HCT116 (cell line): ENCODE measurements at regions not wholly inside any gene's neighbourhood (a gene's known extent, or its start where the extent isn't known, plus 50 kb on each side); places are given as distances from the start of the nearest gene placed in this dataset.

Source experiments
- ATAC-seq: fragments of 200-7000 bp; cut with Tn5 transposase; 2 replicates; pipeline ENCODE4 v1.9.1; 2020; ENCODE audit warnings: mild to moderate bottlenecking, moderate library complexity
- BruUV-seq: library from RNA; stranded (reverse); fragments of 400-500 nt; replicated peaks from 2 replicates; lab custom pipeline; 2021; lab: Mats Ljungman, UMichigan
- CTCF ChIA-PET: fragments of 300-600 bp; sonication (Branson Sonifier 250); formaldehyde crosslinking; loops from one replicate; lab custom pipeline; 2021; ENCODE audit warnings: antibody characterized with exemption; lab: Charles Lee
- POLR2A ChIA-PET: fragments of 300-600, 350-600 bp; sonication (Branson Sonifier 250); formaldehyde crosslinking; loops from one replicate; lab custom pipeline; 2021; ENCODE audit warnings: antibody characterized with exemption; lab: Charles Lee
- RAD21 ChIA-PET, 2 experiments: fragments of 300-600 bp; sonication (Branson Sonifier 250); formaldehyde crosslinking; loops; one replicate each; lab custom pipeline; 2023; ENCODE audit warnings: low total read pairs in 2 of 2; ENCODE audit not compliant: uncharacterized antibody in 2 of 2, unreplicated experiment in 2 of 2, low non-redundant PET in 1 of 2; lab: Charles Lee
- DNase-seq: peaks from one replicate; pipeline ENCODE4 v3.0.0-alpha.2; 2010; ENCODE audit warnings: low read depth, low spot score
- H2AFZ ChIP-seq: fragments of 200-600 bp; shearing (Covaris generic), sonication (generic); 2 replicates; pipeline ENCODE4 v1.6.1; 2017; ENCODE audit warnings: low read depth, mixed run types, mixed read lengths, antibody characterized with exemption, low read length; ENCODE audit not compliant: poor library complexity, severe bottlenecking
- H3K27ac ChIP-seq: 2 replicates; pipeline ENCODE4 v1.5.1; 2012; ENCODE audit warnings: low read depth, low read length
- H3K27me3 ChIP-seq: fragments of 200-600 bp; sonication (generic); 2 replicates; pipeline ENCODE4 v1.6.1; 2016; ENCODE audit warnings: mixed run types, low read length, mixed read lengths; ENCODE audit not compliant: insufficient read depth
- H3K36me3 ChIP-seq, 2 experiments: fragments of 200-500 bp in 1 of 2; fragments of 200-600 bp in 1 of 2; sonication (Bioruptor generic) in 1 of 2; sonication (generic) in 1 of 2; 2 replicates each; pipeline versions ENCODE4 v1.5.1 to v1.6.1; 2014 to 2016; ENCODE audit warnings: low read length in 2 of 2, inconsistent platforms in 1 of 2, mixed read lengths in 1 of 2, mixed run types in 1 of 2; ENCODE audit not compliant: insufficient read depth in 2 of 2, control insufficient read depth in 1 of 2
- H3K4me1 ChIP-seq, 2 experiments: fragments of 200-600 bp in 1 of 2; sonication (generic) in 1 of 2; 2 replicates each; pipeline versions ENCODE4 v1.5.1 to v1.6.1; 2012 to 2017; ENCODE audit warnings: low read length in 2 of 2, inconsistent platforms in 1 of 2, mild to moderate bottlenecking in 1 of 2, mixed read lengths in 1 of 2, mixed run types in 1 of 2, moderate library complexity in 1 of 2; ENCODE audit not compliant: insufficient read depth in 2 of 2, control insufficient read depth in 1 of 2
- H3K4me2 ChIP-seq: fragments of 200-600 bp; sonication (generic); 2 replicates; pipeline ENCODE4 v1.6.1; 2017; ENCODE audit warnings: mixed run types, low read length, mixed read lengths
- H3K4me3 ChIP-seq, 2 experiments: fragments of 200-600 bp in 1 of 2; sonication (generic) in 1 of 2; replicated peaks in 1 of 2; 2 replicates each; pipeline ENCODE4 v1.5.1; 2011 to 2016; ENCODE audit warnings: low read length in 2 of 2, control low read depth in 1 of 2, low read depth in 1 of 2, mild to moderate bottlenecking in 1 of 2, mixed read lengths in 1 of 2, mixed run types in 1 of 2
- H3K79me2 ChIP-seq: fragments of 200-600 bp; sonication (generic); 2 replicates; pipeline ENCODE4 v1.6.1; 2017; ENCODE audit warnings: mild to moderate bottlenecking, mixed run types, low read length, moderate library complexity, mixed read lengths; ENCODE audit not compliant: insufficient read depth
- H3K9ac ChIP-seq: fragments of 200-600 bp; sonication (generic); 2 replicates; pipeline ENCODE4 v1.6.1; 2016; ENCODE audit warnings: low read length, mixed read lengths
- H3K9me2 ChIP-seq: fragments of 200-600 bp; sonication (generic), shearing (Covaris generic); 2 replicates; pipeline ENCODE4 v1.6.1; 2017; ENCODE audit warnings: mixed run types, mild to moderate bottlenecking, moderate library complexity; ENCODE audit not compliant: insufficient read depth
- H3K9me3 ChIP-seq, 2 experiments: fragments of 200-500 bp in 1 of 2; fragments of 200-600 bp in 1 of 2; sonication (Bioruptor generic) in 1 of 2; sonication (generic) in 1 of 2; 2 replicates each; pipeline ENCODE4 v1.6.1; 2014 to 2017; ENCODE audit warnings: low read length in 2 of 2, mixed read lengths in 2 of 2, inconsistent platforms in 1 of 2, low read depth in 1 of 2, mild to moderate bottlenecking in 1 of 2, mixed run types in 1 of 2, moderate library complexity in 1 of 2; ENCODE audit not compliant: control insufficient read depth in 1 of 2, insufficient read depth in 1 of 2
- H4K20me1 ChIP-seq: fragments of 200-600 bp; sonication (generic), shearing (Covaris generic); 2 replicates; pipeline ENCODE4 v1.6.1; 2017; ENCODE audit warnings: mixed run types, mild to moderate bottlenecking, moderate library complexity; ENCODE audit not compliant: insufficient read depth
- EGR1 ChIP-seq: IDR thresholded peaks from 2 replicates; pipeline ENCODE4 v1.6.1; 2012; ENCODE audit warnings: low read depth
- ELF1 ChIP-seq: IDR thresholded peaks from 2 replicates; pipeline ENCODE4 v1.6.1; 2012; ENCODE audit warnings: low read depth, borderline replicate concordance
- EZH2phosphoT487 ChIP-seq: fragments of 200-600 bp; IDR thresholded peaks from 2 replicates; pipeline ENCODE4 v1.6.1; 2018; ENCODE audit warnings: antibody characterized with exemption, borderline replicate concordance
- POLR2A ChIP-seq: IDR thresholded peaks from 2 replicates; pipeline ENCODE4 v1.7.0; 2011; ENCODE audit warnings: borderline replicate concordance; ENCODE audit not compliant: insufficient read depth, insufficient read length; ENCODE audit errors: extremely low read depth
- POLR2AphosphoS5 ChIP-seq: IDR thresholded peaks from 2 replicates; pipeline ENCODE4 v1.6.1; 2011; ENCODE audit warnings: mild to moderate bottlenecking, low read depth, low read length, moderate library complexity
- SP1 ChIP-seq: IDR thresholded peaks from 2 replicates; pipeline ENCODE4 v1.6.1; 2012; ENCODE audit warnings: low read depth
- SRF ChIP-seq: IDR thresholded peaks from 2 replicates; pipeline ENCODE4 v1.6.1; 2012; ENCODE audit warnings: low read depth
- TCF7L2 ChIP-seq: IDR thresholded peaks from 2 replicates; pipeline ENCODE4 v1.7.0; 2011; ENCODE audit warnings: borderline replicate concordance, inconsistent platforms; ENCODE audit not compliant: insufficient read depth, insufficient read length; ENCODE audit errors: extremely low read depth
- ZBTB33 ChIP-seq: IDR thresholded peaks from 2 replicates; pipeline ENCODE4 v1.6.1; 2011; ENCODE audit warnings: mild to moderate bottlenecking, low read length, moderate library complexity; ENCODE audit not compliant: insufficient replicate concordance; ENCODE audit errors: extremely low read depth
- ZNF274 ChIP-seq: fragments of 200-500 bp; sonication (Bioruptor generic); IDR thresholded peaks from 2 replicates; pipeline ENCODE4 v1.6.1; 2014; ENCODE audit warnings: mild to moderate bottlenecking, low read depth, low read length, inconsistent platforms
- intact Hi-C: fragments of 100-400 bp; cut with micrococcal nuclease; formaldehyde crosslinking; loops from 2 replicates; pipeline ENCODE4 v1.10.0; 2022

DNA sequence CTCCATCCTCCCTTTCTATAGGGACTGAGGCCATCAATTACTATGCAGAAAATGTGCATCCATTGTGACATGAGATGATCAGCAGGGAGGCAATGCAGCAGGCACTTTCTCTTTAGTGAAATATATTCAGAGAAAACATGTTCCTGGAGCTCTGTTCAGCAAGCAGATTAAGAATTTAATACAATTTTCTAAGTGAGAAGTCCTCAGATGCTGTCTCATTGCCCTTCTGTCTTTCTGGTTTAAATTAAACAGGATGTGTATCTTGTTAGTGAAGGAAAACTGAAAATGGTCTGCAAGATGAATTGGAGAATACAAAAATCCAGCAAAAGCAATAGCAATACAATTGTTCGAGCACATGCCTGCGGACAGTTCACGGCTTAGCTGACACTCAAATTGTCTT is 445.8 kb upstream of the RIOK2 start (continued):
- TF ChIP-seq ZNF274: no peak

- ChIA-PET CTCF (no interaction called here), RAD21 (no interaction called here), POLR2A (no interaction called here)
- Histone ChIP-seq H3K9me2 (no peaks in the 10 kb centered on the region), H3K27ac (no peak overlapping the region), H3K9ac (no peak overlapping the region), H3K4me3 (no peak overlapping the region), H2AFZ (no peak overlapping the region), H3K36me3 (no peaks in the 10 kb centered on the region), H3K27me3 (no peaks in the 10 kb centered on the region), H4K20me1 (no peaks in the 10 kb centered on the region), H3K79me2 (no peaks in the 10 kb centered on the region), H3K4me1 (peaks cover 3 to 5% of the 10 kb centered on the region in 2 experiments; a peak in 2 of 4 replicates), H3K9me3 (no peaks in the 10 kb centered on the region), H3K4me2 (peak overlapping the region; percentile 19; the same call in 1 of the 2 replicates)
- intact Hi-C loops: no loop called here
- TF ChIP-seq EZH2phosphoT487 (no peak), EGR1 (peak; percentile 36; the same call in 1 of the 2 replicates)
- ATAC-seq (no peak), DNase-seq (peak; percentile 7)
- no TSS peak for BruUV-seq
Measured at GRCh38 chr5:97629276-97629675, 446.2 kb upstream of the RIOK2 start.

DNA sequence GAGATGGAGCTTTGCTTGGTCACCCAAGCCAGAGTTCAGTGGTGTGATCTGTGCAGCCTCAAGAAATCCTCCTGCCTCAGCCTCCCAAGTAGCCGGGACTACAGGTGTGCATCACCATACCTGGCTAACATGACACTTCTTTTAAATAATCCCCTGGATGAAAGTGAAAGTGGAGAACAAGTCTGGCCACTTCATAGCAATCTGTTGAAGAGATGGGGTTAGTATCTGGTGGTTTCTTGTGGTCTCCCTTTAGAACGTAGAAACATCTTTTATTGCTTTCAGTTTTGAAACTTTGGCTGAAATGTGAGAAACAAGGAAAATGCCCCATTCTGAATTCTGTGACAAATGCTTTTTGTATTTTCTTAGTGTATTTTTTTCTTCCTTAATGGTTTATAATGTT is 452.5 kb upstream of the RIOK2 start:
- Histone ChIP-seq H3K79me2 (no peaks in the 10 kb centered on the region), H3K27ac (no peak overlapping the region), H3K4me2 (no peak overlapping the region), H3K4me1 (no peaks in the 10 kb centered on the region), H3K27me3 (no peaks in the 10 kb centered on the region), H3K36me3 (no peaks in the 10 kb centered on the region), H2AFZ (no peak overlapping the region), H3K9ac (no peak overlapping the region), H4K20me1 (no peaks in the 10 kb centered on the region), H3K9me2 (no peaks in the 10 kb centered on the region), H3K4me3 (no peak overlapping the region), H3K9me3 (no peaks in the 10 kb centered on the region)
- intact Hi-C loops: no loop called here
- RAD21 ChIA-PET: no interaction called here
- POLR2A ChIA-PET: no interaction called here
- TF ChIP-seq TCF7L2: no peak
- TF ChIP-seq SRF: no peak
- no peak for TF ChIP-seq POLR2A
- no peak for TF ChIP-seq POLR2AphosphoS5
- TF ChIP-seq ZBTB33: no peak
- TF ChIP-seq SP1: no peak
- TF ChIP-seq ELF1: no peak
- DNase-seq (no peak), ATAC-seq (no peak)
- CTCF ChIA-PET: no interaction called here
- no TSS peak for BruUV-seq
